ENCODE measurements at regions not wholly inside any gene's neighbourhood (a gene's known extent, or its start where the extent isn't known, plus 50 kb on each side); places are given as distances from the start of the nearest gene placed in this dataset.
"Not testable (repeated sequence)": the region's sequence is repeated elsewhere in the genome, so short reads cannot be mapped to it uniquely, and the experiment has no call there.

DNA sequence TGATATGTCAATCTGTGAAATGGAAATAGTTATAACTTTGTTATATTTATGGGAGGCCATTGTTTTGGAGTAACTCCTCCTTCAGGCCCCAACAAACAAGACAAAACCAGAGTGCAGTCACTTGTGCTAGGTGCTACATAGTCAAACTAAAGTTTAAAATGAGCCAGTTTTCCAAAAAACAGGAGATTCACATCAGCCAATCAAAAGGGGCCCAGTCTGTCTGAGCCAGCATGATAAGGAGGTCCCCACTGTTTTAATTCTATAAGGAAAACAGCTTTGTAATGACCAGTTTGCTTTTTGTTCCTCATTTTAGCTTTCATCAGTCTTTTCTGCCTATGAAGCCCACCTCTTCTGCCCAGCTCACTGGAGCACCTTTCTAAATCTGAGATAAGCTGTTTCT, 94.7 kb upstream of the SLC7A14 start:
- H3K36me3 ChIP-seq (replicated peaks in 1 of 2) = no peaks in the 10 kb centered on the region
- intact Hi-C loops (cut with DNase I) = loop anchor here in 1 of 2 donors (10.0 kb wide), 1 partner anchor 166 kb away; no protein-coding TSS in a partner anchor
- H3K9me3 ChIP-seq (replicated peaks in 1 of 3) = no peaks in the 10 kb centered on the region
- H3K27me3 ChIP-seq = no peaks in the 10 kb centered on the region
- H3K4me3 ChIP-seq = no peak overlapping the region
- DNase-seq = no peak
- H3K4me1 ChIP-seq (replicated peaks in 1 of 2) = no peaks in the 10 kb centered on the region
- TF ChIP-seq, protein P1, sequence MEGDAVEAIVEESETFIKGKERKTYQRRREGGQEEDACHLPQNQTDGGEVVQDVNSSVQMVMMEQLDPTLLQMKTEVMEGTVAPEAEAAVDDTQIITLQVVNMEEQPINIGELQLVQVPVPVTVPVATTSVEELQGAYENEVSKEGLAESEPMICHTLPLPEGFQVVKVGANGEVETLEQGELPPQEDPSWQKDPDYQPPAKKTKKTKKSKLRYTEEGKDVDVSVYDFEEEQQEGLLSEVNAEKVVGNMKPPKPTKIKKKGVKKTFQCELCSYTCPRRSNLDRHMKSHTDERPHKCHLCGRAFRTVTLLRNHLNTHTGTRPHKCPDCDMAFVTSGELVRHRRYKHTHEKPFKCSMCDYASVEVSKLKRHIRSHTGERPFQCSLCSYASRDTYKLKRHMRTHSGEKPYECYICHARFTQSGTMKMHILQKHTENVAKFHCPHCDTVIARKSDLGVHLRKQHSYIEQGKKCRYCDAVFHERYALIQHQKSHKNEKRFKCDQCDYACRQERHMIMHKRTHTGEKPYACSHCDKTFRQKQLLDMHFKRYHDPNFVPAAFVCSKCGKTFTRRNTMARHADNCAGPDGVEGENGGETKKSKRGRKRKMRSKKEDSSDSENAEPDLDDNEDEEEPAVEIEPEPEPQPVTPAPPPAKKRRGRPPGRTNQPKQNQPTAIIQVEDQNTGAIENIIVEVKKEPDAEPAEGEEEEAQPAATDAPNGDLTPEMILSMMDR (IDR thresholded peaks at IDR 0.05) = no peak
- TF ChIP-seq POLR2A (IDR thresholded peaks at IDR 0.05) = no peak
- H3K27ac ChIP-seq = no peak overlapping the region

DNA sequence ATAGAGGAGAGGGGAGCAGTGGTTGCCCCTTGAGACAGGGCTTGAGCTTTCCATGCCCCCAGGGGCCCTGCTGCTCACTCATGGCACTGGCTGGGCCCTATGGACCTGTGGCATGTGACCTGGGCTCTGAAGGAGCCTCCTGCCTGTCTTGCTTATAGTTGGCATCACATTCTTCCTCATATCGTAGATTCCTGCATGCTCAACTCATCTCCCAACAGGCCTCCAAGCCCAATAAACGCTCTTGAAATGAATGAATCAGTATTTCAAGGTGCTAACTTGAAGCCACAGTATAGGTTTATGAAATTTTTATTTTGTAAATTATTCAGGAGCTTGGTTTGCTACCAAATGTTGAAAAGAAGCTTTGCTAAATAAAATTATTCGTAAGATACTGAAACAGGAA, 93.3 kb upstream of the SLC7A14 start:
- Histone ChIP-seq H3K36me3 (replicated peaks in 1 of 2) (no peaks in the 10 kb centered on the region), H3K27ac (no peak overlapping the region), H3K4me3 (no peak overlapping the region), H3K27me3 (no peaks in the 10 kb centered on the region), H3K9me3 (replicated peaks in 1 of 3) (no peaks in the 10 kb centered on the region), H3K4me1 (replicated peaks in 1 of 2) (no peaks in the 10 kb centered on the region)
- WGBS, 4 donors = 80 to 96% (median 87%) methylated on average over 3 of the region's 3 CpGs
- intact Hi-C loops (cut with DNase I) = no loop called here
- TF ChIP-seq, protein P1 (IDR thresholded peaks at IDR 0.05) = no peak
- TF ChIP-seq POLR2A (IDR thresholded peaks at IDR 0.05) = no peak
- DNase-seq = no peak

DNA sequence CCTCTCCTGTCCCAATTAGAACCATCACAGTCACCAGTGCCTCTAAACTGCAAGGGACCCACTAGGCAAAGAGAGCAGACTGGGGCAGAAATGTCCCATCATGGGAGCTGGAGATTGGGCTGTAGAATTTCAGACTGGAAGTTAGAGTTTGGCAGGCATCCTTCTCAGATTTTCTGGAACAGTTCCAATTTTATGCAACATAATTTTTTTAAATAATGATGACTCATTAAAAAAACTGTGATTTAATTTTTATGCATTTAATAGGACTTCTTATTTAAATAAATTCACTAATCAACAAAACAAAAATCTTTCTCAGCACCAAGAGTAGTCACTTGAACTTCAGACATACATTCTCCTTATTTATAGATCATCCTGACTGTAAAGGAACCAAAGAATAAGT, 84.6 kb upstream of the SLC7A14 start:
- Histone ChIP-seq H3K9me3 (replicated peaks in 1 of 3) (no peaks in the 10 kb centered on the region), H3K4me1 (replicated peaks in 1 of 2) (no peaks in the 10 kb centered on the region), H3K4me3 (no peak overlapping the region), H3K27ac (no peak overlapping the region), H3K36me3 (replicated peaks in 1 of 2) (no peaks in the 10 kb centered on the region), H3K27me3 (no peaks in the 10 kb centered on the region)
- TF ChIP-seq, protein P1 (IDR thresholded peaks at IDR 0.05) = no peak
- TF ChIP-seq POLR2A (IDR thresholded peaks at IDR 0.05) = no peak
- intact Hi-C loops (cut with DNase I) = no loop called here
- DNase-seq = no peak

DNA sequence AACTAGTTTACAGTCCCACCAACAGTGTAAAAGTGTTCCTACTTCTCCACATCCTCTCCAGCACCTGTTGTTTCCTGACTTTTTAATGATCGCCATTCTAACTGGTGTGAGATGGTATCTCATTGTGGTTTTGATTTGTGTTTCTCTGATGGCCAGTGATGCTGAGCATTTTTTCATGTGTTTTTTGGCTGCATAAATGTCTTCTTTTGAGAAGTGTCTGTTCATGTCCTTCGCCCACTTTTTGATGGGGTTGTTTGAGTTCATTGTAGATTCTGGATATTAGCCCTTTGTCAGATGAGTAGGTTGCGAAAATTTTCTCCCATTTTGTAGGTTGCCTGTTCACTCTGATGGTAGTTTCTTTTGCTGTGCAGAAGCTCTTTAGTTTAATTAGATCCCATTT, 77.1 kb upstream of the SLC7A14 start:
- intact Hi-C loops (cut with DNase I); H3K4me3 ChIP-seq; H3K4me1 ChIP-seq (replicated peaks in 1 of 2); H3K9me3 ChIP-seq (replicated peaks in 1 of 3); H3K27me3 ChIP-seq; DNase-seq; H3K36me3 ChIP-seq (replicated peaks in 1 of 2); H3K27ac ChIP-seq: not testable (repeated sequence)
- 78 to 90% (median 90%) methylated on average over 3 of the region's 3 CpGs for WGBS, 4 donors

DNA sequence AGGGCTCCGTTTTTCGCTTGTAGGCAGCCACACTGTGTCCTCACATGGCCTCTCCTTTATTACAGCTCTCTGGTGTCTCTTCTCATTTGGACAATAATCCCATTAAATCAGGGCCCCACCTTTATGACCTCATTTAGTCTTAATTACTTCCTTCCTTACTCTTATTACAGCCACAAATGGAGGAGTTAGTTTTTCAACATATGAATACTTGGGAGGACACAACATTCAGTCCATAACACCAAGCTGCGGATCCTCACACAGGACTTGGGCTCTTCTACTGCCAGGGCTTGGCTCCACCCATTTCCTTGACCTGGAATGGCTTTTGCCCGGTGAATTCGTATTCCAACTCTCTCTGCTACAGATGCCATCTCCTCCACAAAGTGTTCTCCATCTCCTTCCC, 74.3 kb upstream of the SLC7A14 start:
- intact Hi-C loops (cut with DNase I) = no loop called here
- Histone ChIP-seq H3K27ac (no peak overlapping the region), H3K27me3 (no peaks in the 10 kb centered on the region), H3K4me1 (replicated peaks in 1 of 2) (no peaks in the 10 kb centered on the region), H3K36me3 (replicated peaks in 1 of 2) (no peaks in the 10 kb centered on the region), H3K9me3 (replicated peaks in 1 of 3) (no peaks in the 10 kb centered on the region), H3K4me3 (no peak overlapping the region)
- TF ChIP-seq, protein P1 (IDR thresholded peaks at IDR 0.05) = no peak
- no peak for TF ChIP-seq POLR2A (IDR thresholded peaks at IDR 0.05)
- 63 to 78% (median 75%) methylated on average over 5 of the region's 5 CpGs for WGBS, 4 donors
- no peak for DNase-seq
